Naive thymus-derived CD4-positive, alpha-beta T cell (primary cell): ENCODE measurements at regions not wholly inside any gene's neighbourhood (a gene's known extent, or its start where the extent isn't known, plus 50 kb on each side); places are given as distances from the start of the nearest gene placed in this dataset.
A peak's percentile ranks its signal among the peaks of the same experiment; 100 is the strongest.

Experiments used
- ATAC-seq: fragments of 150-1000 bp; cut with Tn5 transposase; 2 replicates; pipeline ENCODE4 v1.10.0; 2021; ENCODE audit warnings: mild to moderate bottlenecking, moderate library complexity
- CTCF ChIA-PET: fragments of 350-600 bp; sonication (Branson Sonifier 250); formaldehyde crosslinking; loops from one replicate; lab custom pipeline; 2021; ENCODE audit warnings: antibody characterized with exemption; lab: Charles Lee
- POLR2A ChIA-PET: fragments of 350-600 bp; sonication (Branson Sonifier 250); formaldehyde crosslinking; loops from one replicate; lab custom pipeline; 2021; ENCODE audit warnings: antibody characterized with exemption, inconsistent platforms; lab: Charles Lee
- DNase-seq, 9 donors: peaks; one replicate each; pipeline versions ENCODE4 v3.0.0 to v3.0.0-alpha.2; 2020 to 2022; ENCODE audit warnings: mixed read lengths in 1 of 9
- H3K27ac ChIP-seq: one replicate; pipeline ENCODE4 v1.7.0; 2013; ENCODE audit warnings: mild to moderate bottlenecking, low read depth, low read length, moderate library complexity
- H3K27me3 ChIP-seq, 2 donors: one replicate each; pipeline ENCODE4 v1.7.0; 2013; ENCODE audit warnings: low read length in 2 of 2, mild to moderate bottlenecking in 2 of 2, moderate library complexity in 2 of 2; ENCODE audit not compliant: control insufficient read depth in 2 of 2, insufficient read depth in 2 of 2
- H3K36me3 ChIP-seq, 3 experiments: 1 replicate in 2 of 3; 2 replicates in 1 of 3; pipeline ENCODE4 v1.7.0; 2013; ENCODE audit warnings: low read length in 3 of 3, mild to moderate bottlenecking in 3 of 3, moderate library complexity in 1 of 3; ENCODE audit not compliant: insufficient read depth in 3 of 3, control insufficient read depth in 2 of 3
- H3K4me1 ChIP-seq, 2 donors: one replicate each; pipeline ENCODE4 v1.7.0; 2013; ENCODE audit warnings: low read length in 2 of 2, mild to moderate bottlenecking in 2 of 2, moderate library complexity in 1 of 2; ENCODE audit not compliant: control insufficient read depth in 2 of 2, insufficient read depth in 2 of 2
- H3K4me3 ChIP-seq: 2 replicates; pipeline ENCODE4 v1.7.0; 2013; ENCODE audit warnings: mild to moderate bottlenecking, low read length
- H3K9me3 ChIP-seq, 3 experiments: 1 replicate in 2 of 3; 2 replicates in 1 of 3; pipeline ENCODE4 v1.7.0; 2013; ENCODE audit warnings: low read length in 3 of 3; ENCODE audit not compliant: control insufficient read depth in 2 of 3
- H3K27ac Mint-ChIP-seq, 9 donors: one replicate each; pipeline ENCODE4 v1.8.0; 2020 to 2022; ENCODE audit warnings: mixed read lengths in 9 of 9, mild to moderate bottlenecking in 8 of 9, moderate library complexity in 5 of 9, inconsistent platforms in 2 of 9
- H3K27me3 Mint-ChIP-seq, 5 donors: one replicate each; pipeline ENCODE4 v1.8.0; 2021 to 2022; ENCODE audit warnings: mixed read lengths in 5 of 5, mild to moderate bottlenecking in 1 of 5
- H3K36me3 Mint-ChIP-seq, 5 donors: one replicate each; pipeline ENCODE4 v1.8.0; 2020 to 2022; ENCODE audit warnings: mixed read lengths in 5 of 5, mild to moderate bottlenecking in 3 of 5, inconsistent platforms in 1 of 5
- H3K4me1 Mint-ChIP-seq, 7 donors: one replicate each; pipeline ENCODE4 v1.8.0; 2020 to 2022; ENCODE audit warnings: mixed read lengths in 7 of 7, mild to moderate bottlenecking in 3 of 7, inconsistent platforms in 1 of 7
- H3K4me3 Mint-ChIP-seq, 10 donors: one replicate each; pipeline ENCODE4 v1.8.0; 2020 to 2022; ENCODE audit warnings: mild to moderate bottlenecking in 10 of 10, mixed read lengths in 10 of 10, moderate library complexity in 6 of 10, inconsistent platforms in 2 of 10
- H3K9me3 Mint-ChIP-seq, 11 donors: one replicate each; pipeline ENCODE4 v1.8.0; 2020 to 2022; ENCODE audit warnings: mixed read lengths in 11 of 11, mild to moderate bottlenecking in 4 of 11, inconsistent platforms in 1 of 11, moderate library complexity in 1 of 11
- intact Hi-C, 2 donors: fragments of 100-400 bp; cut with micrococcal nuclease; formaldehyde crosslinking; loops; one replicate each; pipeline ENCODE4 v1.15.1; 2023

DNA sequence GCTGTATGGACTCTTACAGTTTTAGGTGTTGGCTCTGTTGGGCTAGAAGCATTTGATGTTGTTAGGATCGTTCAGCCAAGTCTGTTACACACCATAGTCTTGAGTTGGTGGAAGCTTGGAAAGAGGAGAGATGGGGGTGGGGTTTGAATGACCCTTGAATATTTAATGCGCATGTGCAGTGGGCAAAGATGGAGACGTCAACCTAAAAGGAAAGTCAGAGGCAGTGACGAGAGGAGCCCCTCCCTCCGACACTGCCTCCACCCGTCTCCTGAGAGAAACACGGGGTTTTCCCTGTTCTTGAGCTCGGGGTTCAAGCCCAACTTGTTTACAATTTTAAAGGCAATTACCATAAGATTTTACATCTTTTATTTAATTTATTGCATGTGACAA, 311.4 kb downstream of the SHQ1 start:
- peaks cover 0 to 9% (median 0%) of the 10 kb centered on the region in 11 donors for H3K9me3 Mint-ChIP-seq
- ATAC-seq, result no peak
- no peaks in the 10 kb centered on the region for H3K9me3 ChIP-seq
- H3K27ac Mint-ChIP-seq, result no peak overlapping the region
- H3K4me1 ChIP-seq, result no peaks in the 10 kb centered on the region
- peaks cover 0 to 7% (median 2%) of the 10 kb centered on the region in 5 donors for H3K27me3 Mint-ChIP-seq
- H3K36me3 Mint-ChIP-seq, result peaks cover 0 to 8% (median 4%) of the 10 kb centered on the region in 5 donors
- no peaks in the 10 kb centered on the region for H3K27me3 ChIP-seq
- intact Hi-C loops, result no loop called here
- POLR2A ChIA-PET, result no interaction called here
- CTCF ChIA-PET, result interaction anchor here (0.6 kb wide), 1 partner anchor 22 kb away, joined by 4 read pairs; no protein-coding TSS in a partner anchor
- H3K4me3 Mint-ChIP-seq, result no peak overlapping the region
- H3K27ac ChIP-seq, result no peak overlapping the region
- H3K4me1 Mint-ChIP-seq, result peaks cover 0 to 13% (median 8%) of the 10 kb centered on the region in 7 donors
- H3K36me3 ChIP-seq, result no peaks in the 10 kb centered on the region
- H3K4me3 ChIP-seq, result no peak overlapping the region
- no peak for DNase-seq

DNA sequence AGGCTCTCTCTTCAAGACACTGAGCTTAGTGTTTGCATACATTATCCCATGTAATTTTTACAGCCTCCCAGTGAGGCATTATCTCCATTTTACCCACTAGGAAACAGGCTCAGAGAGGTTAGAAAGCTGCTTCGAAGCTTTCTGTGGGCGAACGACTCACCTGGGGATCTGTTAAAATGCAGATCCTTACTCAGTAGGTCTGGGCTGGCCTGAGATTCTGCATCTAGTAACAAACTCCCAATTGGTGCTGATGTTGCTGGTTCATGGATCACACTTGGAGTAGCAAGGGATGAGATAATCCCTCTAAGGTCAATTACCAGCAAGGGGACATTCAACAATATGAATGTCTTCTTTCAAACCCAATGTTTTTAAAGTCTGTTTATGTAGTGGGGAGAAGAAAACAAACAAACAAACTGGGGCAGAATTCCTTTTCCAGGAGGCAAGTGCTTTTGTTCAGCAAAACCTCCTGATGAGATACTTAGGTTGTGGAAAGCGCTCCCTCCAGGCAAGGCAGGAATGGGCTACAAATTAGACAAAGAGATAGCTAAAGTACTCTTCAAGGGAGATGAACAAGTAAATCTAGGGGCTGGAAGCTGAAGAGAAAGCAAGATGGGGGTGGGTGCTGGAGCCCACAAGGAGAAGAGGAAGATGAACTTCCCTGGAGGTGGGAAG, 311.9 kb downstream of the SHQ1 start:
- H3K4me3 ChIP-seq, result no peak overlapping the region
- no peak overlapping the region for H3K4me3 Mint-ChIP-seq
- no peak for DNase-seq
- no peak overlapping the region for H3K27ac ChIP-seq
- peaks cover 0 to 7% (median 0%) of the 10 kb centered on the region in 11 donors for H3K9me3 Mint-ChIP-seq
- no peak for ATAC-seq
- intact Hi-C loops, result no loop called here
- ChIA-PET POLR2A (no interaction called here), CTCF (interaction anchor here (0.6 kb wide), 1 partner anchor 21 kb away, joined by 4 read pairs; no protein-coding TSS in a partner anchor)
- no peaks in the 10 kb centered on the region for H3K4me1 ChIP-seq
- no peaks in the 10 kb centered on the region for H3K9me3 ChIP-seq
- H3K36me3 ChIP-seq, result no peaks in the 10 kb centered on the region
- peaks cover 0 to 6% (median 0%) of the 10 kb centered on the region in 5 donors for H3K36me3 Mint-ChIP-seq
- no peaks in the 10 kb centered on the region for H3K27me3 ChIP-seq
- H3K4me1 Mint-ChIP-seq, result peaks cover 0 to 13% (median 8%) of the 10 kb centered on the region in 7 donors
- peaks cover 0 to 8% (median 2%) of the 10 kb centered on the region in 5 donors for H3K27me3 Mint-ChIP-seq
- H3K27ac Mint-ChIP-seq, result no peak overlapping the region

DNA sequence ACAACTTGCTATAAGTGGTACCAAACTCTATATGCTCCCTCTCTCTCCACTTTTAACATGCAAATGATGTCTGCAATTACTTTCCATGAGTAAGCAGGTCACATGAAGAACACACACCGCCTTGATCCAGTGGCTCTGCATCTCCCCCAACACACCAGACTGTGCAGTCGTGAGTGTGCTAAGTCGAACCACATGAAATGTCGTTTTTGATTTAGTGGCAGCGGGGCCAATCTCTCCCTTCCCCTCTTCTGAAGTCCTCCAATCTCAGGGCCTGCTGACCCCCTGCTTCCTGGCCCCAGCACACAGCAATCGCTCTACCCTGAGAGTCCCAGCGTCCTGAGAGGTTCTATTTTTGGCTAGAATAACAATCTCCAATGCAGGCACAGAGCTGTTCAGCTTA, 312.5 kb downstream of the SHQ1 start:
- no peak overlapping the region for H3K4me3 ChIP-seq
- peaks cover 0 to 7% (median 0%) of the 10 kb centered on the region in 11 donors for H3K9me3 Mint-ChIP-seq
- no peaks in the 10 kb centered on the region for H3K9me3 ChIP-seq
- H3K36me3 ChIP-seq, result no peaks in the 10 kb centered on the region
- H3K27ac Mint-ChIP-seq, result no peak overlapping the region
- DNase-seq (no peak), ATAC-seq (peak; percentile 27)
- intact Hi-C loops, result no loop called here
- H3K27ac ChIP-seq, result no peak overlapping the region
- H3K36me3 Mint-ChIP-seq, result peaks cover 0 to 9% (median 0%) of the 10 kb centered on the region in 5 donors
- H3K4me1 ChIP-seq, result no peaks in the 10 kb centered on the region
- H3K4me1 Mint-ChIP-seq, result peaks cover 0 to 13% (median 8%) of the 10 kb centered on the region in 7 donors
- no peak overlapping the region for H3K4me3 Mint-ChIP-seq
- no peaks in the 10 kb centered on the region for H3K27me3 ChIP-seq
- peaks cover 0 to 8% (median 4%) of the 10 kb centered on the region in 5 donors for H3K27me3 Mint-ChIP-seq
- ChIA-PET CTCF (no interaction called here), POLR2A (no interaction called here)

DNA sequence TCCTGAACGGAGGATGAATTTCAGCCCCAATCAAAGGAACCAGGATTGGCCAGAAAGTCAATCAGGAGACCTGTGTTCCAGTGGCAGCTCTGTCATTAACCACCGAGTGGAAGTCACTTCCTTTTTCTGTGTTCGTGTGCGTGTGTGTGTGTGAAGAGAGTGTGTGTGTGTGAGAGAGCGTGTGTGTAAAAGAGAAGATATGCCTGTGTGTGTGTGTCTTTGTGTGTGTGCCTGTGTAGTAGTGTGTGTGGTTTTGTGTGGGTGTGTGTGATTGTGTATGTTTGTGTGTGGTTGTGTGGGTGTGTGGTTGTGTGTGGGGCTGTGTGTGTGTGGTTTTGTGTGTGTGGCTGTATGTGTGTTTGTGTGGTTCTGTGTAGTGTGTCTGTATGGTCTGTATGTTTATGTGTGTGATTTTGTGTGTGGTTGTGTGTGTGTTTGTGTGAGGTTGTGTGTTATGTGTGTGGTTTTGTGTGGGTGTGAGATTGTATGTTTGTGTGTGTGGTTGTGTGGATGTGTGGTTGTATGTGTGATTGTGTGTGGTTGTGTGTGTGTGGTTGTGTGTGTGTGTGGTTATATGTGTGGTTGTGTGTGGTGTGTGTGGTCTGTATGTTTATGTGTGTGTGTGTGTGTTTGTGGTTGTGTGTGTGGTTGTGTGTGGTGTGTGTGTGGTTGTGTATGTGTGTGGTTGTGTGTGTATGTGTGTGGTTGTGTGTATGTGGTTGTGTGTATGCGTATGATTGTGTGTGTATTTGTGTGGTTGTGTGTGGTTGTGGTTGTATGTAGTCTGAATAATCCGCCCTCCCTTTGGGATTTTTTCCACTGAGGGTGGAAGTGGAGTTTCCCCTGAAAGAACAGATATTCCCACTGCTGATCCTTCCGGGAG, 314.4 kb downstream of the SHQ1 start:
- Mint-ChIP-seq H3K4me3 (no peak overlapping the region), H3K4me1 (peaks cover 0 to 13% (median 8%) of the 10 kb centered on the region in 7 donors), H3K9me3 (peaks cover 0 to 7% (median 0%) of the 10 kb centered on the region in 11 donors), H3K36me3 (peaks cover 0 to 9% (median 0%) of the 10 kb centered on the region in 5 donors), H3K27me3 (peaks cover 0 to 8% (median 4%) of the 10 kb centered on the region in 5 donors), H3K27ac (peak overlapping the region in 3 of 9 donors; percentile 1 to 23 (median 1))
- H3K27ac ChIP-seq, result no peak overlapping the region
- no peaks in the 10 kb centered on the region for H3K4me1 ChIP-seq
- H3K36me3 ChIP-seq, result no peaks in the 10 kb centered on the region
- no peak overlapping the region for H3K4me3 ChIP-seq
- DNase-seq (no peak), ATAC-seq (peak; percentile 34)
- ChIA-PET POLR2A (no interaction called here), CTCF (no interaction called here)
- no peaks in the 10 kb centered on the region for H3K9me3 ChIP-seq
- intact Hi-C loops, result no loop called here
- H3K27me3 ChIP-seq, result no peaks in the 10 kb centered on the region

DNA sequence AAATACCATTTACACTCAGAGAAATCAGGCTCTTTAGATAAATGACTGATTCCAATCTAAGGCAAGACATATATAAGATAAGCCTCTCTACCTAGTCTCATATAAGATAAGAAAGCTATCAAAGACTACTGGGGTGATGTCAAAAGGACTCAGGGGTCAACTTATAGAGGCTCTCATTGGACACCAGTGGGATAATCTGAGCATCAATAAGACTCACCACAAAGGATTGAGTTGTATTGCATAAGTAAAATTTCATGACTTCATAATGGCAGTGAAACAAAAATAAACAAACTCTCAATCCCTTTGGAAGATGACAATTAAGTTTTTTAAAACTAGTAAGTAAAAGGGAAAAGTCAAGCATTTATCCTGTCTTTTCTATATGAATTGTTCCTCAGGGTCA, 317.8 kb downstream of the SHQ1 start:
- ChIA-PET POLR2A (no interaction called here), CTCF (no interaction called here)
- peaks cover 0 to 8% (median 5%) of the 10 kb centered on the region in 7 donors for H3K4me1 Mint-ChIP-seq

DNA sequence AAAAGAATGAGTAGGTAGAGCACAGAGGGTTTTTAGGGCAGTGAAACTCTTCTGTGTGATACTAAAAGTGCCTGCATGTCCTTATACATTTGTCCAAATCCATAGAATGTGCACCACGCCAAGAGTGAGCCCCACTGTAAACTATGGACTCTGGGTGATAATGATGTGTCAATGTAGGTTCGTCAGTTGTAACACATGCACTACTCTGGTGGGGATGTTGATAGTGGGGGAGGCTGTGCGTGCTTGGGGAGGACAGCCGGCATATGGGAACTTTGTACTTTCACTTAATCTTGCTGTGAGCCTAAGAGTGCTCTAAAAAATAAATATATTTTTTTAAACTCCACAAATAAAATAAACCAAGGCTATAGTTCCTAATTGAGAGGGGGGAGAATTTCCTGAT, 319.2 kb downstream of the SHQ1 start:
- ChIA-PET CTCF (no interaction called here), POLR2A (no interaction called here)
- no peak overlapping the region for H3K27ac Mint-ChIP-seq
- Histone ChIP-seq H3K9me3 (no peaks in the 10 kb centered on the region), H3K36me3 (no peaks in the 10 kb centered on the region), H3K27ac (no peak overlapping the region), H3K27me3 (no peaks in the 10 kb centered on the region), H3K4me1 (no peaks in the 10 kb centered on the region), H3K4me3 (no peak overlapping the region)
- no peak overlapping the region for H3K4me3 Mint-ChIP-seq
- peaks cover 0 to 9% (median 0%) of the 10 kb centered on the region in 5 donors for H3K36me3 Mint-ChIP-seq
- peaks cover 0 to 11% (median 4%) of the 10 kb centered on the region in 5 donors for H3K27me3 Mint-ChIP-seq
- peaks cover 0 to 9% (median 0%) of the 10 kb centered on the region in 11 donors for H3K9me3 Mint-ChIP-seq
- DNase-seq (no peak), ATAC-seq (no peak)
- intact Hi-C loops, result no loop called here
- peaks cover 0 to 8% (median 7%) of the 10 kb centered on the region in 7 donors for H3K4me1 Mint-ChIP-seq

More for the DNA sequence above, 317.8 kb downstream of the SHQ1 start:
- Mint-ChIP-seq H3K36me3 (peaks cover 0 to 9% (median 0%) of the 10 kb centered on the region in 5 donors), H3K27ac (no peak overlapping the region), H3K9me3 (peaks cover 0 to 9% (median 0%) of the 10 kb centered on the region in 11 donors), H3K4me3 (no peak overlapping the region), H3K27me3 (peaks cover 0 to 11% (median 4%) of the 10 kb centered on the region in 5 donors)
- Histone ChIP-seq H3K36me3 (no peaks in the 10 kb centered on the region), H3K27ac (no peak overlapping the region), H3K4me1 (no peaks in the 10 kb centered on the region), H3K4me3 (no peak overlapping the region), H3K9me3 (no peaks in the 10 kb centered on the region), H3K27me3 (no peaks in the 10 kb centered on the region)
- DNase-seq, result no peak
- intact Hi-C loops, result no loop called here
- no peak for ATAC-seq
